G401.6 (cell line): ENCODE measurements at regions not wholly inside any gene's neighbourhood (a gene's known extent, or its start where the extent isn't known, plus 50 kb on each side); places are given as distances from the start of the nearest gene placed in this dataset.
"Not testable (repeated sequence)": the region's sequence is repeated elsewhere in the genome, so short reads cannot be mapped to it uniquely, and the experiment has no call there.

ENCODE experiments used
- FAIRE-seq: peaks from 2 replicates; lab custom pipeline; 2012; peaks lifted over from hg19 to GRCh38; lab: Jason Lieb, UNC

- no peak for FAIRE-seq
These were observed 121.5 kb upstream of the PDE1A start for GRCh38 chr2:182548031-182548950.

DNA sequence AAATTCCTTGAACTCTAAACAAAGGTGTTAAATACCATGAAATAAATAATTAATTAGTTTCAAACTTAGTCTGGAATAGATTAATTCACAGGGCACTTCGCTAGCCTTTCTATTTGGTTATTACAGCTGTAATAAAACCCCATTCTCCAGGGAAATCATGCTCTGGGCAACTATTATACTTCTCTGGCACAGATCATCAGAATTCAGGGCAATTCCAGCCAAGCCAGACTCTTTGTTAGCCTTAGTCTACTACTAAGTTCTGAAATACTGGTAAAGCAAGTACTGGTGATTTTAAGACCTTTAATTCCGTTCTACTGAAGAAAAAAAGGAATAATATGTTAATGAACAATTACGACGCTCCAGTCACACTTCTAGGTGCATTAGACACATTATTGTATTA is 123.4 kb upstream of the PDE1A start:
- FAIRE-seq: no peak

DNA sequence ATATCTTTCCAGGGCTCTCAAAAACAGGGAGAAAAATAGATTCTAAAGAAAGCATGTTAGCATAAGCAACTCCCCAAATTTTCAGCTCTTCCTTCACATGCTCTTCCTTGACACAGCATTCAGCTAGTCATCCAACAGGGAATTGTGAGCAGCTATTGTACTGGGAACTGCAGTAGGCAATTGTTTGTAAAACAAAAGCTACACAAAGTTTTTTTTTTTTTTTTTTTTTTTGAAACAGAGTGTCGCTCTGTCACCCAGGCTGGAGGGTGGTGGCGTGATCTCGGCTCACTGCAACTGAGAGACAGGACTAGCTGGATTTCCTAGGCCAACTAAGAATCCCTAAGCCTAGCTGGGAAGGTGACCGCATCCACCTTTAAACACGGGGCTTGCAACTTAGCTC is 125.4 kb upstream of the PDE1A start:
- not testable (repeated sequence) for FAIRE-seq

GRCh38 chr2:182552785-182553184 is 125.9 kb upstream of the PDE1A start:
- FAIRE-seq: not testable (repeated sequence)

GRCh38 chr2:182553483-182553882 is 126.6 kb upstream of the PDE1A start:
- no peak for FAIRE-seq

GRCh38 chr2:182554950-182555349 is 128.1 kb upstream of the PDE1A start:
- FAIRE-seq: no peak

GRCh38 chr2:182558564-182558963 is 131.7 kb upstream of the PDE1A start:
- no peak for FAIRE-seq

DNA sequence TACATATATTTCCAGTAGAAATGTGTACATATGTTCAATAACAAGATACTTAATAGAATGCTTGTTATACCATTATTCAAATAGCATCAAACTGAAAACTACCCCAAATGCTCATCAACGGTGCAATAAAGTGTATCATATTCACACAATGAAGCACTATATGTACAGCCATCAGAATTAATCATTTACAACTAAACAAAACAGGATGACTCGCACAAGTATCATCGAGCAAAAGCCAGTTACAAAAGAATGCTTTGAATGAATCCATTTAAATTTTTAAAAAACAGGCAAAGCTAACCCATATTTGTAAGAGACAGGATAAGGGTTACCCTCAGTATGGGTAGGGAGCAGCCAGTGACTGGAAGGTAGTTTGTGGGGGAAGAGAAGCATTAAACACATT is 132.8 kb upstream of the PDE1A start:
- no peak for FAIRE-seq

DNA sequence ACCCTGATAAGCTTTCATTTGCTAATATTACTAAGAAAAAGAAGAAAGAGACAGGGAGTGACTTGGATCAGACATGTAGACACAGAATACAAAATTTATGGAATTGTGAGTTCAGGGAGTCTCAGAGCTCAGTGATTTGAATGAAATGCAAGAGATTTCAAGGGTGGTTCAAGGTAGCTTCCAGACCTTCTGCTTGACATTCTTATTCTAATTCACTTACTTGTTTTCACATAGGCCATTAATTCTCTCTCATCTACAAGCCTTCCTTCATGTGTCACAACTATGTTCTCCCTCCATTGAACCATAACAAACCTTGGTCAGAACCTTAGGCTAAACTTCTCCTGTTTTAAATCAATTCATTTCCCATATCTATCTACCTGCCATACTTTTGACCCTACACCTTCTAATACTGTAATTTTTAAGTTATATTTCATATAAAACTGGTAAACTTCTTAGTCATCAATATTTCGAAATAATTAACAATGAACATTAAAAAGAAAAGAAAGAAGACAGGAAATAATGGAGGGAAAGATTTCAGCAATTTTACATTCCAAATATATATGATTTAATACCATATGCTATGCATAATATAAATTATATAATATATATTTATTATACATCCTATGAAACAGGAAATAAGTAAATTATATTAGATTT is 139.2 kb upstream of the PDE1A start:
- no peak for FAIRE-seq

- peak; percentile 90 for FAIRE-seq
These were observed 142.5 kb upstream of the DNAJC10 start for GRCh38 chr2:182573553-182573952.

GRCh38 chr2:182577816-182578215 is 138.2 kb upstream of the DNAJC10 start:
- FAIRE-seq: no peak

GRCh38 chr2:182581196-182581935 is 134.7 kb upstream of the DNAJC10 start:
- FAIRE-seq: no peak

GRCh38 chr2:182584462-182584861 is 131.6 kb upstream of the DNAJC10 start:
- no peak for FAIRE-seq

- FAIRE-seq: no peak
These were observed 131.1 kb upstream of the DNAJC10 start for GRCh38 chr2:182585001-182585400.

GRCh38 chr2:182585430-182585829 is 130.6 kb upstream of the DNAJC10 start:
- FAIRE-seq: no peak

- FAIRE-seq: no peak
These were observed 129.6 kb upstream of the DNAJC10 start for GRCh38 chr2:182586426-182586825.

GRCh38 chr2:182587831-182588230 is 128.2 kb upstream of the DNAJC10 start:
- FAIRE-seq: no peak

DNA sequence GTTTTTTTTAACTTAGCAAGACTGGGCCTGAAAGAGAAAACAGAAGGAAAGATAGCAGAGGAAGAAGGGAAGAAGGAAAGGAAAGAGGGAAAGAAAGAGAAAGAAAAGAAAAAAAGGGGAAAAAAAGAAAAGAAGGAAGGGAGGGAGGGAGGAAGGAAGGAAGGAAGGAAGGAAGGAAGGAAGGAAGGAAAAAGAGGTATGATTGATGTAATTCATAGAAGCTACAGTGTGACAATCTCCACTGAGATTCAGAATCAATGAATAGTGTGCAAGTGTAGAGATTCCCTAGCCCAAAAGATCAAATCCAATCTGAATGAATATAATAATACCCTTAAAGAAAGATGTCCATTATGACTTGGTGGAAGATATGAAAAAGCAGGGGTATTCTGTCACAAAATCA is 126.9 kb upstream of the DNAJC10 start:
- FAIRE-seq: no peak

DNA sequence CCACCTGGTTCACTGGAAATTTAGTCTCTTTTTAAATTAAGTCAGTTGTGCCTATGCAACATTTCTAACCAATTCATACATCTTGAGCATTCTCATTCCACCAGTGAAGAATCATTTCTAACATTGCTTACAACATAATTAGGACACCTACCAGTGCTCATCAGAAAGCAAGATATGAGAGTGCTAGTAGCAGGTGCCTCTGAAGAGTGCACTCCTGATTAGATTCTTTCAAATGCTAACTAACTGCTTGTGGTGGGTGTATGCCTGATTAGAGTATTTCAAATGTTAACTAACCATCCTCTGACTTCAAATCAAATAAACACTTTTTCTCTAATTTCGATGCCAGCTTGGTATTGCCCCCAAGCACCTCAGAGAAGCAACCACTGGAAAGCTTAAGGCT is 124.3 kb upstream of the DNAJC10 start:
- FAIRE-seq: no peak

DNA sequence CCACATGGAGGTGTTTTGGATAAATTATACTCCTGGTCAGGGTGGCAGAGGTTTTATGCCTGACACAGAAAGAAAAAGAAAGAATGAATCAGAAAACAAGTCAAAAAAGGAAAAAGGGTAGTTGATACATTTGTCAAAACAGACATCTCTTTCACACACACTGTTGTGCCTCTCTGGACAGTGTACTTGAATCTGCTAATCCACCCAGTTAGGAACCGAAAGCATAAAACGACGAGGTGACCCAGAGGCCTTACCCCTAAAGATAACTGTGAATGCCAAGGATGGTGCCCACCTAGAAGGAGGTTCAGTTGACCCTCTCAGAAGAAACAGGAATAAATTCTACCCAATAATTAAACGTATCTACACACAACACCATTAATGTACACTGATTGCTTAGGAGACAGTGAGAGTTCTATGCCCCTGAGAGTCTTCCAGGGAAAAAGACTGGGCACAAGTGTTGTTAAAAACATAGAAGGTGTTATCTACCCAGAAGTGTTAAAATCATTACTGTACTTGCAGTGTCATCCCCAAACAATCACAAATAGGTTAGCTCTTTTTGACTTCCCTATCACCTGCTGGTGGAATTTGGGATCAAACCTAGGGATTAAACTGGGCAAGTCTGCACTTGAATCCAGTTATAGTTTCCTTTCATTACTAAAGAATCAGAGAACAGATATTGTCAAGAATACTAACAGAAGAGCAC is 123.2 kb upstream of the DNAJC10 start:
- FAIRE-seq: no peak

DNA sequence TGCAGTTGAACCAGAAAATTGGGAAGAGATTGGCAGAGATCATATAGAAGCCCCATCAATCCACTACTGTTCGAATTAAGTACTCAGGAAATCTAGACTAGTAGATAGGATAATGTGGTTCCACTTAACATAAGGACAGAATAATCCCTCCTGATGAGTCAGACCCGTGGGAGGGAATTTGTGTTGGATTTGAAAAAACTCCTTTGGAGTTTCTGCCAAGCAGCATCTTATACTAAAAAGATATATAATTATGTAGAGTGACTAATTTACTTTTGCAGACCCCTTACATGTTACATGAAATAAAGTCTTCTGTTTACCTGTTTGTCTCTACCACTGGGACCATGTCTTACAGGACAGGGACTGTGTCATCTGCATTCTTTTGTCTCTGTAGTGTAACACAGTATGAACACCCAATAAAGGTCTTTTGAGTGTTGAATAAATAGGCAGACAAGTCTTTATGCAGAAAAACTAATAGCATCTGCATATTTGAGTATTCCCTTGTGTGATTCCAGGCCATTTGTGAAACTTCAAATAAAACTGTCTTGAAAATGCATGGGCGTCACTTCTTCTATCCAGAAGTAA is 122.6 kb upstream of the DNAJC10 start:
- FAIRE-seq: no peak

DNA sequence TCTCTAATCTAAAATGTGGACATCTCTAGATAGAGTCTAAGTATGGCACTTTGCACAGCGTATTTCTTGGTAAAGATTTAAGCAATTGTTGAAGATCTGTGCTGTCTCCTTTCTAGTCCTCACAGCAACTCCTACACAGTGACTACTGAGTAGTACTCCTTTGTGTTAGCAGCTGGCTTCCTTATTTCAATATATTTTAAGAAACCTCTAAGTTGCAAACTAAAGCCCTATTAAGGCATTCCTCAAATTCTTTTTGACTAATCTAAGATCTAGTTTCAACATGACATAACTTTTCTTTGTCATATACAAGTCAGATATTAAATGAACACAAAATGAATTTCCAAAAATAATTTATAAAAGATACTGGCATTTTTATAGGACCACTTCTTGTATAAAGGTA is 121.8 kb upstream of the DNAJC10 start:
- no peak for FAIRE-seq
